AG08395 (cell line): ENCODE measurements at regions not wholly inside any gene's neighbourhood (a gene's known extent, or its start where the extent isn't known, plus 50 kb on each side); places are given as distances from the start of the nearest gene placed in this dataset.

Experiments
- DNase-seq: peaks from one replicate; pipeline ENCODE4 v3.0.0; 2012; ENCODE audit warnings: mixed read lengths, low spot score

DNA sequence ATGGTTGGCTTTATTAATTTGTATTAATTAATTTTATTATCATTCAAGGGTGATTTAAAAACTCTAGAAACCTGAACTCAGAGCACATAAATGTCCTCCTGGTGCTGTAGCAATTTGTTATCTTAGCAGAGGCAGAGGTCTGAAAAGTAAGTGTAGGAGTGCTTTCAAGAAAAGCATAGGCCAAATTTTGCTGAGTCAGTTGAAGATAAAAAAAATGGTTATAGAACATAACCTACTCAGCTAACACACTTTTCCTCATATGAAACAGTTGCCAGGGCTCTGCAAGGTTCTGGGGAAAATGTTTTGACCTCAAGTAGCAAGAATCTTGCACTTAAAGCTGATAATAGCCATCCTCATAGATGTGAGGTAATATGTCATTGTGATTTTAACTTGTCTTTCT, 53.5 kb upstream of the CHODL start:
- DNase-seq = no peak

GRCh38 chr21:18178509-18178908, 66.1 kb upstream of the CHODL start:
- DNase-seq = no peak

GRCh38 chr21:18174370-18174769, 70.3 kb upstream of the CHODL start:
- no peak for DNase-seq

DNA sequence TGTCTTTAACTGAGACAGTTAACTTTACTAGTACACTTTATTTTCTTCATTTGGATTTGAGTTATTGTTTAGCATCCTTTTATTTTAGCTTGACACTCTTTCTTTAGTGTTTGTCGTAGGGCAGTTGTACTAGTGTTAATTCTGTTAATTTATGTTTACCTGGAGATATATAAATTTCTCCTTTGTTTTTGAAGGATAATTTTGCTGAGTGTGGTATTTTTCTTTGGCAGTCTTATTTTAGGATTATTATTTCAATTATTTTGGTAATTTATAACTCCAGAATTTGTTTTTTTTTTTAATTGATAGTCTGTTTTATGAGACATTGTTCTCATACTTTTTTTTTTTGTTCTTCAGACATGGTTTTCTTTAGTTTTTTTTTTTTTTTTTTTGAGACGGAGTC, 73.8 kb upstream of the CHODL start:
- DNase-seq = no peak

- no peak for DNase-seq
These were observed 74.4 kb upstream of the CHODL start for GRCh38 chr21:18170221-18170620.

DNA sequence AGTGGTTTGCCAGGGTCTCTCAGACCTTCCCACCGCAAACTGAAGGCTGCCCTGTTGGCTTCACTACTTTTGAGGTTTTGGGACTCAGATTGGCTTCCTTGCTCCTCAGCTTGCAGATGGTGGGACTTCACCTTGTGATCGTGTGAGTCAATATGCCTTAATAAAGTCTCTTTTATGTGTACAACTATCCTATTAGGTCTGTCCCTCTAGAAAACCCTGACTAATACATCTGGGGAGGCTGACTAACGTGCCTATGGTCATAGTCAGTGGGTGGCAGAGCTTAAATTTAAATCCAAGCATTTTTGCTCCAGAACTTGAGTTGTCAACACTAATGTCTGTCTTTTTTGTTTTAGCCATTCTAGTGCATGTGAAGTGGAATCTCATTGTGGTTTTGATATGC, 76.5 kb upstream of the CHODL start:
- no peak for DNase-seq

DNA sequence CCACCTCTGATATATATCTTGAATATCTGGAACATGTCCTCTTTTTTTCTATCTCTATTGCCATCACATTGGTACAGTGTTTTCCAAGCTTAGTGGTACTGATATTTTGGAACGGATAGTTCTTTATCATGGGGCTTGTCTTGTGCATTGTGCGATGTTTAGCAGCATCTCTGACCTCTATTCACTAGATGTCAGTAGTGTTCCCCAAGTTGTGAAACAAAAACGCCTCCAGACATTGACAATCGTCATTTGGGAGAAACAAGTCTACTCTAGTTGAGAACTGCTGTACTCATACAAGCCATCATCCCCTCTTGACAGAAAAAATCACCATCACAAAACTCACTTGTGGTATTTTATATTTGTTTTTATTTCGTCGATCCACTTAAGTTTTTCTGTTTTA, 79.7 kb upstream of the CHODL start:
- DNase-seq = no peak

GRCh38 chr21:18164483-18164882, 80.2 kb upstream of the CHODL start:
- DNase-seq = no peak

DNA sequence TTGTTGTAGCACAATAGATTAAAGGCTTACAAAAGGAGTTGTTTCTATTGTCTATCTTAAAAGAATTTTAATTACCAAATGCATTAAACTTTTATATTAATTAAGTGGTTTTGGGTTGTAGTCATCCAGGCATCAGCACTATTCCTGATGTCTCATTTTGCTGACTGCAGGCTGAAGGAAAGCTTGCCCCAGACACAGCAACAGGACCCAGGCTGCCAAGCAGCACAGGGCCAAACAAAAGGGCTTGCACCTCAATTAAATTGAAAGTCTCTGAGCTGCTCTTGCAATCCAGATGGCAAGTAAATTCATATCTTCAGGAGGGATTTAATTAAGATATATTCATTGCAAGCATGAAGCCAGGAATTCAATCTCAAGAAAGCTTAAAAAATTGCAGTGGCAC, 80.7 kb upstream of the CHODL start:
- DNase-seq = no peak

DNA sequence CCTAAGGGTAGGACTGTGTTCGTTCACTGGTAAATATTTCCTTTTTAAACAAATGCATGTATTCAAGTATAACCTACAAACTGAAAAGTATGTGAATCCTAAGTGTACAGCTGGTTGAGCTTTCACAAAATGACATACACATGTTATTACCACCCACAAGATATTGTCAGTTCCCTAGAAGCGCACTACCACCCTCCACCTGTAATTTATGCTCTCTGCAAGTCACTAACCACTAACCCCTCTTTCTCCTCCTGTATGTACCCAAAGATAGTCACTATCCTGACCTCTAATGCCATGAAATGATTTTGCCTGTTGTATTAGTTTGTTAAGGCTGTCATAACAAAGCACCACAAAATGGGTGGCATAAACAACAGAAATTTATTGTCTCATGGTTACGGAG, 82.8 kb upstream of the CHODL start:
- DNase-seq = no peak

GRCh38 chr21:18157406-18157805, 87.2 kb upstream of the CHODL start:
- DNase-seq = no peak

- DNase-seq = no peak
These were observed 89.0 kb upstream of the CHODL start for GRCh38 chr21:18155508-18156193.

GRCh38 chr21:18153063-18153462, 91.6 kb upstream of the CHODL start:
- no peak for DNase-seq

GRCh38 chr21:18152371-18152770, 92.3 kb upstream of the CHODL start:
- DNase-seq = no peak

GRCh38 chr21:18151046-18151445, 93.6 kb upstream of the CHODL start:
- DNase-seq = no peak

GRCh38 chr21:18148401-18148800, 96.2 kb upstream of the CHODL start:
- DNase-seq = no peak

GRCh38 chr21:18147678-18148077, 97.0 kb upstream of the CHODL start:
- DNase-seq = no peak

DNA sequence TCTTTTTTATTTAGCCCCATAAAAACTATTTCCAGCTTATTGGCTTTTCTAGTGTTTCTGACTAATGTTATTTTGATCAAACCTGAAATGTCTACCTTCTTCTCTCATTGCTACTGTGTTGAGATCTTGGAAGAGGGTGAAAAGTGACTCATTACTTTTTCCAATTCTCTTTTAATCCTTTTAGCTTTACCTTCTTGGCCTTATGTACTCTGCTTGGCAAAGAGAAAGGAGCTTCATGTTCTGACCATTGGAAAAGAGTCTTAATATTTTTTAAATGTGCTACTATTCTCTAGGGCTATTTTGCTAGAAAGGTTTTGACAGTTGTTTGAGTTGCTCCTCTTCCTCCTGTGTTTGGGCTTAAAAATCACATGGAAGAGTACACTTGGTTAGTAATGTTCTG, 97.8 kb upstream of the CHODL start:
- DNase-seq = no peak

GRCh38 chr21:18144339-18144738, 100.3 kb upstream of the CHODL start:
- DNase-seq = no peak

DNA sequence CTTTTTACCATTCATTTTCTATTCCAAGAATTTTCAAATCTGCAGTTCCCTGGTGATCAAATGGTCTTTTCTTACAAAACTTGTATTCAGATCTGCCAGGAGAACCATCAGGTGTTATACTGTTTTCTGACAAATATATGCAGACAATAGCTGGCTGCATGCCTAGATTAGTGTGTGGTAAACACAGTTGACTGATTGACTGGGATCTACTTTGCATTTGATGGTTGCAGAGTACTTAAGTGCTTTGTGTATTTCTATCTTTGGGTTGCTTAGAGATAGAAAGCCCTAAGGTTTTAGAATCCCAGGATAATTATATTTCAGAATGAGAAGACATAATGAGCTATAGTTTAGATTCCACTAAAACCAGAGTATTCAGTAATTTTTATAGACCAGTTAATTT, 102.0 kb upstream of the CHODL start:
- no peak for DNase-seq

DNA sequence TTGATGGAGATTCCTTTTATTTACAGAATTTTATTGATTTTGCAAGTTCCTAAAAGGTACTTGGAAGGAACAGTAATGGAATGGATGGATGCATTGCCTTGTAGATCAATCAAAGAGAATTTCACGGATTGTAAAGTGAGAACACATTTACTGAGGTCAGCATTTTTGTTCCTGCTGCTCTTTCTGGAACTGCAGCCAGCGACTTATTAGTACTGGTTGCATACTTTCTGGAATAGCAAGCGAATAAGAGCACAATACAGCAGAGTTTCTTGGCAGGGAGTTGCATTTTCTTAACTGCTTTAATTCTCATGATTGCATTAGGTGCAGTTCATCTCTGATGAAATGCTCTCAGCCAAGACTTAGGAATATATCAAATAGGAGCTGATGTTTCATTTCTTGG, 106.1 kb upstream of the CHODL start:
- no peak for DNase-seq

GRCh38 chr21:18129526-18129925, 115.1 kb upstream of the CHODL start:
- DNase-seq = no peak

GRCh38 chr21:18118566-18118965, 126.1 kb upstream of the CHODL start:
- no peak for DNase-seq

GRCh38 chr21:18117176-18117575, 127.5 kb upstream of the CHODL start:
- no peak for DNase-seq

DNA sequence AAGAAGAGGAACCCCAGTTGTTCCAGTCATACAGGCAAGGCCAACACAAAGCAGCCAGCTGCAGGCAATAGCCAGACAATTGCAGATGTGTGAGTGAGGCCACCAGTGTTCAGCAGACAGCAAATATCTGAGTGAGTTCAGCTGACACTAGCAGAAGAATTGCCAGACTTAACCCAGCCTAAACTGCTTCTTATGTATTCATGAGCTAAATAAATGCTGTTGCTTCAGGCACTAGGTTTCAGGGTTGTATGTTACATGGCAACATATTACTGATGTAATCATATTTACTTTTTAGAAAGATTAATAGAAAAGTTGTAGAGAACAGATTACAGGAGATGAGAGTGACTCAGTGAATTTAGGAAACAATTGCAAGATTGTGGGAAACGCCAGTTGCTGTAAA, 129.8 kb upstream of the CHODL start:
- DNase-seq = no peak
